ENCODE measurements at regions not wholly inside any gene's neighbourhood (a gene's known extent, or its start where the extent isn't known, plus 50 kb on each side); places are given as distances from the start of the nearest gene placed in this dataset.

DNA sequence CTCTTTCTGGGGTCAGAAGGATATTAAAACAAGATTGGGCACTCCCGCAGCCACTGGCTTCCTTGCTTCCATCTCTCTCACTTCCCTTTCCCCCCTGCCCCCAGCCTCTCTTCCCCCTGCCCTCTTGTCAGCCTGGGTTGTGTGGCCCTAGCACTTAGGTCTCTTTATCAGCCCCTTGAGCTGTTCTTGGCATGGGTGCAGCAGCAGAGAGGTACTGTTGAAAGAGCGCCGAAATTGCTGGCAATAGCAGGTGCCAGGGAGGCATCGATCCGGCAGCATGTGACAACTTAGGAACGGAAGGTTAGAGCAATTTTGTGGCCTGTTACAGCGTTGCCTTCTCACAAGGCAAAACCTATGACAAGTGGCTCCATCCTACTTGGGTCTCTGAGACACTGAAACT, 333.1 kb upstream of the IGFBP7 start:
- no peak overlapping the region for H3K27ac ChIP-seq
- WGBS, 3 donors: 37 to 44% (median 37%) methylated on average over 7 of the region's 7 CpGs
- H3K4me3 ChIP-seq: no peak overlapping the region
- intact Hi-C loops (cut with DNase I): no loop called here
- H3K27me3 ChIP-seq (ENCODE audit: insufficient read depth in 3 of 3, low read length in 2 of 3): peaks cover 0 to 2% (median 0%) of the 10 kb centered on the region in 3 donors
- no peaks in the 10 kb centered on the region for H3K4me1 ChIP-seq
- DNase-seq (no peak), ATAC-seq (no peak)
- no peaks in the 10 kb centered on the region for H3K36me3 ChIP-seq (ENCODE audit: insufficient read depth in 1 of 2, low read depth in 1 of 2)
- TF ChIP-seq, protein P1, sequence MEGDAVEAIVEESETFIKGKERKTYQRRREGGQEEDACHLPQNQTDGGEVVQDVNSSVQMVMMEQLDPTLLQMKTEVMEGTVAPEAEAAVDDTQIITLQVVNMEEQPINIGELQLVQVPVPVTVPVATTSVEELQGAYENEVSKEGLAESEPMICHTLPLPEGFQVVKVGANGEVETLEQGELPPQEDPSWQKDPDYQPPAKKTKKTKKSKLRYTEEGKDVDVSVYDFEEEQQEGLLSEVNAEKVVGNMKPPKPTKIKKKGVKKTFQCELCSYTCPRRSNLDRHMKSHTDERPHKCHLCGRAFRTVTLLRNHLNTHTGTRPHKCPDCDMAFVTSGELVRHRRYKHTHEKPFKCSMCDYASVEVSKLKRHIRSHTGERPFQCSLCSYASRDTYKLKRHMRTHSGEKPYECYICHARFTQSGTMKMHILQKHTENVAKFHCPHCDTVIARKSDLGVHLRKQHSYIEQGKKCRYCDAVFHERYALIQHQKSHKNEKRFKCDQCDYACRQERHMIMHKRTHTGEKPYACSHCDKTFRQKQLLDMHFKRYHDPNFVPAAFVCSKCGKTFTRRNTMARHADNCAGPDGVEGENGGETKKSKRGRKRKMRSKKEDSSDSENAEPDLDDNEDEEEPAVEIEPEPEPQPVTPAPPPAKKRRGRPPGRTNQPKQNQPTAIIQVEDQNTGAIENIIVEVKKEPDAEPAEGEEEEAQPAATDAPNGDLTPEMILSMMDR (IDR thresholded peaks at IDR 0.05): no peak
- no peaks in the 10 kb centered on the region for H3K9me3 ChIP-seq

GRCh38 chr4:57442831-57443291, 332.7 kb upstream of the IGFBP7 start:
- 12 to 24% (median 17%) methylated on average over 4 of the region's 4 CpGs for WGBS, 3 donors
- Histone ChIP-seq H3K4me1 (no peaks in the 10 kb centered on the region), H3K4me3 (no peak overlapping the region), H3K9me3 (no peaks in the 10 kb centered on the region), H3K27ac (no peak overlapping the region), H3K27me3 (ENCODE audit: insufficient read depth in 3 of 3, low read length in 2 of 3) (peaks cover 0 to 2% (median 0%) of the 10 kb centered on the region in 3 donors), H3K36me3 (ENCODE audit: insufficient read depth in 1 of 2, low read depth in 1 of 2) (no peaks in the 10 kb centered on the region)
- no peak for ATAC-seq
- no peak for DNase-seq
- intact Hi-C loops (cut with DNase I): no loop called here
- TF ChIP-seq, protein P1 (IDR thresholded peaks at IDR 0.05): peak; percentile 44

DNA sequence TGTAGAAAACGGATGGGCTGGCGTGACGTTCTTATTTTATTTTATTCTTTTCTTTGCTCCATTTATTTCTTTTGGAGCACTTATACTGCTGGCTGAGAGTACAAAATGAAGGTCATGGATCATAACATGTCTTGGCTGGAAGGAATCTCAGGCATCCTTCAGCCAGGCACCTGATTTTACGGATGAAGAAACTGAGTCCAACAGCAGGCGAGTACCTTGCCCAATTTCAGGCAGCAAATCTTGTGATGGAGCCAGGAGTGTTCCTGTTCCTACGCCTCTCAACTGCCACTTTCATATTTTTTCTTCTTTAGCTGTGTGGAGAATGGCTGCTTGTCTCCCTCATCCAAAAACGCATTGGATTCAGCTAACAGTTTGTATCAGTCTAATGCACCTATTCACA, 332.1 kb upstream of the IGFBP7 start:
- Histone ChIP-seq H3K4me3 (no peak overlapping the region), H3K36me3 (ENCODE audit: insufficient read depth in 1 of 2, low read depth in 1 of 2) (no peaks in the 10 kb centered on the region), H3K27ac (no peak overlapping the region), H3K9me3 (no peaks in the 10 kb centered on the region), H3K27me3 (ENCODE audit: insufficient read depth in 3 of 3, low read length in 2 of 3) (peaks cover 0 to 2% (median 0%) of the 10 kb centered on the region in 3 donors), H3K4me1 (no peaks in the 10 kb centered on the region)
- TF ChIP-seq, protein P1 (IDR thresholded peaks at IDR 0.05): no peak
- DNase-seq (no peak), ATAC-seq (no peak)
- intact Hi-C loops (cut with DNase I): no loop called here
- 18 to 30% (median 25%) methylated on average over 7 of the region's 7 CpGs for WGBS, 3 donors

DNA sequence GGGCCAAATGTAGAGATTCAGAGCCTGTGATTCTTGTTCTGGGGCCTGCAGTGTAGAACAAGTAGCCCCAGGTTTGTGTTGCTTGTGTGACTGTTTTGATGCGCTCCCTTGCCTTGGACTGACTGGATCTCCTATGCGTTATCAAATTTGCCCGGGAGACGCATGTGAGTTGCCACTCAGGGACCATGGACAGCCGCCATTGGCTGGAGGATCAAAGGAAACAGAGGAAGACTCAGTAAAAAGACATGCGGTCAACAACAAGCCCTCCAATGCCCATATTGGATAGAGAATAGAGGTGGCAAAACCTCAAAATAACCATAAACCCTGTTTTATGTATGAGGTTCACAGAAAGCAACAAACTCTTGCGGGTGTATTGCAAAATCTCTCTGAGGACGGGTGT, 327.5 kb upstream of the IGFBP7 start:
- intact Hi-C loops (cut with DNase I): no loop called here
- Histone ChIP-seq H3K4me3 (no peak overlapping the region), H3K9me3 (no peaks in the 10 kb centered on the region), H3K4me1 (no peaks in the 10 kb centered on the region), H3K27ac (no peak overlapping the region), H3K36me3 (ENCODE audit: insufficient read depth in 1 of 2, low read depth in 1 of 2) (no peaks in the 10 kb centered on the region), H3K27me3 (ENCODE audit: insufficient read depth in 3 of 3, low read length in 2 of 3) (no peaks in the 10 kb centered on the region)
- TF ChIP-seq, protein P1 (IDR thresholded peaks at IDR 0.05): no peak
- DNase-seq (no peak), ATAC-seq (no peak)
- 54 to 73% (median 65%) methylated on average over 8 of the region's 8 CpGs for WGBS, 3 donors

DNA sequence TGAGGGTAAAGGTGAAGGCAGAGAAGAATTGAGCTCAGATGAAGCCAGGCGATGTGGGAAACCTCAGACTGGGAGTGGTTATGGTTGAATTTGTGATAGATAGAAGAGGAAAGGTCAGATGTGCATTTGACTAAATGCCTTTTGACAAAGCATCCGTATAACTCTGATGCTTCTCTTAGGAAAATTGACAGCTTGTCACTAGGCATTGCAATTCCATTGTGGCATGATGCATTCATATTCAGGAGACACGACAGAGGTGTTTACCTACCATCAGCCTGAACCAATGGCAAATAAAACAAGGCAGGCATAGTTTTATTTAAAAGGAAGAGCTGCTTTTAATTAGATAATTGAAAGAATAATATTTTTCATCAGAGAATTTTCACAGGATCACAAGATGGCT, 325.1 kb upstream of the IGFBP7 start:
- TF ChIP-seq, protein P1 (IDR thresholded peaks at IDR 0.05): no peak
- Histone ChIP-seq H3K27me3 (ENCODE audit: insufficient read depth in 3 of 3, low read length in 2 of 3) (no peaks in the 10 kb centered on the region), H3K4me3 (no peak overlapping the region), H3K9me3 (no peaks in the 10 kb centered on the region), H3K36me3 (ENCODE audit: insufficient read depth in 1 of 2, low read depth in 1 of 2) (no peaks in the 10 kb centered on the region), H3K4me1 (no peaks in the 10 kb centered on the region), H3K27ac (no peak overlapping the region)
- WGBS, 3 donors: 80 to 92% (median 84%) methylated on average over 3 of the region's 3 CpGs
- ATAC-seq (no peak), DNase-seq (no peak)
- intact Hi-C loops (cut with DNase I): no loop called here

Measured in psoas muscle (tissue), 7 donors.